ENCODE measurements at regions not wholly inside any gene's neighbourhood (a gene's known extent, or its start where the extent isn't known, plus 50 kb on each side); places are given as distances from the start of the nearest gene placed in this dataset.

GRCh38 chr16:51950118-51950780 is 596.7 kb downstream of the TOX3 start:
- Histone ChIP-seq H3K9me3 (ENCODE audit: low read length) (no peaks in the 10 kb centered on the region), H3K36me3 (ENCODE audit: insufficient read depth, low read length) (no peaks in the 10 kb centered on the region), H3K27me3 (ENCODE audit: insufficient read depth, low read length) (peaks cover 6% of the 10 kb centered on the region), H3K4me3 (ENCODE audit: low read length) (no peak overlapping the region), H3K4me1 (ENCODE audit: insufficient read depth, low read length) (no peaks in the 10 kb centered on the region), H2AFZ (ENCODE audit: low read depth, low read length) (no peak overlapping the region)

GRCh38 chr16:51949282-51949681 is 597.7 kb downstream of the TOX3 start:
- Histone ChIP-seq H3K27me3 (ENCODE audit: insufficient read depth, low read length) (peaks cover 6% of the 10 kb centered on the region), H3K36me3 (ENCODE audit: insufficient read depth, low read length) (no peaks in the 10 kb centered on the region), H2AFZ (ENCODE audit: low read depth, low read length) (no peak overlapping the region), H3K4me1 (ENCODE audit: insufficient read depth, low read length) (no peaks in the 10 kb centered on the region), H3K4me3 (ENCODE audit: low read length) (no peak overlapping the region), H3K9me3 (ENCODE audit: low read length) (no peaks in the 10 kb centered on the region)

- Histone ChIP-seq H2AFZ (ENCODE audit: low read depth, low read length) (no peak overlapping the region), H3K36me3 (ENCODE audit: insufficient read depth, low read length) (no peaks in the 10 kb centered on the region), H3K9me3 (ENCODE audit: low read length) (no peaks in the 10 kb centered on the region), H3K4me1 (ENCODE audit: insufficient read depth, low read length) (no peaks in the 10 kb centered on the region), H3K4me3 (ENCODE audit: low read length) (no peak overlapping the region), H3K27me3 (ENCODE audit: insufficient read depth, low read length) (peaks cover 2% of the 10 kb centered on the region)
These were observed 605.5 kb downstream of the TOX3 start for GRCh38 chr16:51941412-51941811.

- Histone ChIP-seq H3K4me3 (ENCODE audit: low read length) (no peak overlapping the region), H3K9me3 (ENCODE audit: low read length) (no peaks in the 10 kb centered on the region), H2AFZ (ENCODE audit: low read depth, low read length) (no peak overlapping the region), H3K36me3 (ENCODE audit: insufficient read depth, low read length) (no peaks in the 10 kb centered on the region), H3K4me1 (ENCODE audit: insufficient read depth, low read length) (no peaks in the 10 kb centered on the region), H3K27me3 (ENCODE audit: insufficient read depth, low read length) (no peaks in the 10 kb centered on the region)
These were observed 606.8 kb downstream of the TOX3 start for GRCh38 chr16:51940183-51940582.

- no peaks in the 10 kb centered on the region for H3K27me3 ChIP-seq (ENCODE audit: insufficient read depth, low read length)
These were observed 607.5 kb downstream of the TOX3 start for GRCh38 chr16:51939378-51939871.

GRCh38 chr16:51938861-51939260 is 608.1 kb downstream of the TOX3 start:
- Histone ChIP-seq H3K36me3 (ENCODE audit: insufficient read depth, low read length) (no peaks in the 10 kb centered on the region), H3K9me3 (ENCODE audit: low read length) (no peaks in the 10 kb centered on the region), H2AFZ (ENCODE audit: low read depth, low read length) (no peak overlapping the region), H3K27me3 (ENCODE audit: insufficient read depth, low read length) (no peaks in the 10 kb centered on the region), H3K4me3 (ENCODE audit: low read length) (no peak overlapping the region), H3K4me1 (ENCODE audit: insufficient read depth, low read length) (no peaks in the 10 kb centered on the region)

More at GRCh38 chr16:51939378-51939871, 607.5 kb downstream of the TOX3 start:
- Histone ChIP-seq H3K4me1 (ENCODE audit: insufficient read depth, low read length) (no peaks in the 10 kb centered on the region), H3K9me3 (ENCODE audit: low read length) (no peaks in the 10 kb centered on the region), H3K36me3 (ENCODE audit: insufficient read depth, low read length) (no peaks in the 10 kb centered on the region), H2AFZ (ENCODE audit: low read depth, low read length) (no peak overlapping the region), H3K4me3 (ENCODE audit: low read length) (no peak overlapping the region)

GRCh38 chr16:51937771-51938170 is 609.2 kb downstream of the TOX3 start:
- Histone ChIP-seq H3K9me3 (ENCODE audit: low read length) (no peaks in the 10 kb centered on the region), H3K4me1 (ENCODE audit: insufficient read depth, low read length) (no peaks in the 10 kb centered on the region), H3K4me3 (ENCODE audit: low read length) (no peak overlapping the region), H3K27me3 (ENCODE audit: insufficient read depth, low read length) (no peaks in the 10 kb centered on the region), H2AFZ (ENCODE audit: low read depth, low read length) (no peak overlapping the region), H3K36me3 (ENCODE audit: insufficient read depth, low read length) (no peaks in the 10 kb centered on the region)

GRCh38 chr16:51936846-51937245 is 610.1 kb downstream of the TOX3 start:
- H3K27me3 ChIP-seq (ENCODE audit: insufficient read depth, low read length) = no peaks in the 10 kb centered on the region

GRCh38 chr16:51932317-51932716 is 614.6 kb downstream of the TOX3 start:
- Histone ChIP-seq H2AFZ (ENCODE audit: low read depth, low read length) (no peak overlapping the region), H3K27me3 (ENCODE audit: insufficient read depth, low read length) (peaks cover 2% of the 10 kb centered on the region), H3K4me1 (ENCODE audit: insufficient read depth, low read length) (no peaks in the 10 kb centered on the region), H3K9me3 (ENCODE audit: low read length) (no peaks in the 10 kb centered on the region), H3K4me3 (ENCODE audit: low read length) (no peak overlapping the region), H3K36me3 (ENCODE audit: insufficient read depth, low read length) (no peaks in the 10 kb centered on the region)

More at GRCh38 chr16:51936846-51937245, 610.1 kb downstream of the TOX3 start:
- H3K4me3 ChIP-seq (ENCODE audit: low read length) = no peak overlapping the region
- no peaks in the 10 kb centered on the region for H3K9me3 ChIP-seq (ENCODE audit: low read length)
- no peaks in the 10 kb centered on the region for H3K4me1 ChIP-seq (ENCODE audit: insufficient read depth, low read length)
- no peak overlapping the region for H2AFZ ChIP-seq (ENCODE audit: low read depth, low read length)
- no peaks in the 10 kb centered on the region for H3K36me3 ChIP-seq (ENCODE audit: insufficient read depth, low read length)

- Histone ChIP-seq H2AFZ (ENCODE audit: low read depth, low read length) (no peak overlapping the region), H3K4me3 (ENCODE audit: low read length) (no peak overlapping the region), H3K4me1 (ENCODE audit: insufficient read depth, low read length) (no peaks in the 10 kb centered on the region), H3K9me3 (ENCODE audit: low read length) (no peaks in the 10 kb centered on the region), H3K36me3 (ENCODE audit: insufficient read depth, low read length) (no peaks in the 10 kb centered on the region), H3K27me3 (ENCODE audit: insufficient read depth, low read length) (peaks cover 3% of the 10 kb centered on the region)
These were observed 615.3 kb downstream of the TOX3 start for GRCh38 chr16:51931653-51932052.

GRCh38 chr16:51924744-51925143 is 622.2 kb downstream of the TOX3 start:
- H3K4me1 ChIP-seq (ENCODE audit: insufficient read depth, low read length) = no peaks in the 10 kb centered on the region
- H3K9me3 ChIP-seq (ENCODE audit: low read length) = no peaks in the 10 kb centered on the region
- peaks cover 3% of the 10 kb centered on the region for H3K27me3 ChIP-seq (ENCODE audit: insufficient read depth, low read length)
- H2AFZ ChIP-seq (ENCODE audit: low read depth, low read length) = no peak overlapping the region
- H3K4me3 ChIP-seq (ENCODE audit: low read length) = no peak overlapping the region
- no peaks in the 10 kb centered on the region for H3K36me3 ChIP-seq (ENCODE audit: insufficient read depth, low read length)

- H3K4me1 ChIP-seq (ENCODE audit: insufficient read depth, low read length) = no peaks in the 10 kb centered on the region
- no peaks in the 10 kb centered on the region for H3K36me3 ChIP-seq (ENCODE audit: insufficient read depth, low read length)
- H2AFZ ChIP-seq (ENCODE audit: low read depth, low read length) = no peak overlapping the region
- no peaks in the 10 kb centered on the region for H3K9me3 ChIP-seq (ENCODE audit: low read length)
- H3K4me3 ChIP-seq (ENCODE audit: low read length) = no peak overlapping the region
- H3K27me3 ChIP-seq (ENCODE audit: insufficient read depth, low read length) = peaks cover 2% of the 10 kb centered on the region
These were observed 624.5 kb downstream of the TOX3 start for GRCh38 chr16:51922476-51922875.

- Histone ChIP-seq H3K36me3 (ENCODE audit: insufficient read depth, low read length) (no peaks in the 10 kb centered on the region), H3K27me3 (ENCODE audit: insufficient read depth, low read length) (no peaks in the 10 kb centered on the region), H3K4me1 (ENCODE audit: insufficient read depth, low read length) (no peaks in the 10 kb centered on the region), H3K4me3 (ENCODE audit: low read length) (no peak overlapping the region), H2AFZ (ENCODE audit: low read depth, low read length) (no peak overlapping the region), H3K9me3 (ENCODE audit: low read length) (no peaks in the 10 kb centered on the region)
These were observed 627.2 kb downstream of the TOX3 start for GRCh38 chr16:51919736-51920135.

GRCh38 chr16:51916814-51917213 is 630.1 kb downstream of the TOX3 start:
- Histone ChIP-seq H3K27me3 (ENCODE audit: insufficient read depth, low read length) (no peaks in the 10 kb centered on the region), H2AFZ (ENCODE audit: low read depth, low read length) (no peak overlapping the region), H3K36me3 (ENCODE audit: insufficient read depth, low read length) (no peaks in the 10 kb centered on the region), H3K9me3 (ENCODE audit: low read length) (no peaks in the 10 kb centered on the region), H3K4me3 (ENCODE audit: low read length) (no peak overlapping the region), H3K4me1 (ENCODE audit: insufficient read depth, low read length) (no peaks in the 10 kb centered on the region)

Data from neuron (in vitro differentiated cells).